ENCODE measurements at regions not wholly inside any gene's neighbourhood (a gene's known extent, or its start where the extent isn't known, plus 50 kb on each side); places are given as distances from the start of the nearest gene placed in this dataset.

DNA sequence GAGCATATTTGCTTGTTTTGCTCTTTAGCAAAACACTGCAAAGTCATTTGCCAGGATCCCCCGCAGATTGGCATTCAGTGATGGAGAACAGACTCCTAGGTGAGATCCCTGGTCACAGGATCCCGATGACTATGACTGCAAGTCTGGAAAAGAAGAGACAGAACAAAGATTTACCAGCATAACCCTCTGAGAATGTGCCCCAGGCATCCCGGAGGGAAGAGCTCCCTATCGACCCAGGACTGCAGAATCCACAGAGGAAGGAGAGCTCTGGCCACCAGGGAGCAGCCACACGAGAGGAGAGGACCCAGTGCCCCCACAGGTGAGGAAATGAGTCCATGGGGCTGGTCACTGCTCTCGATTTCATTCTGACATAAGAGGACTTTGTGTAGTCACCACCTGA, 105.2 kb downstream of the ZNF280B start:
- TF ChIP-seq, protein P1, sequence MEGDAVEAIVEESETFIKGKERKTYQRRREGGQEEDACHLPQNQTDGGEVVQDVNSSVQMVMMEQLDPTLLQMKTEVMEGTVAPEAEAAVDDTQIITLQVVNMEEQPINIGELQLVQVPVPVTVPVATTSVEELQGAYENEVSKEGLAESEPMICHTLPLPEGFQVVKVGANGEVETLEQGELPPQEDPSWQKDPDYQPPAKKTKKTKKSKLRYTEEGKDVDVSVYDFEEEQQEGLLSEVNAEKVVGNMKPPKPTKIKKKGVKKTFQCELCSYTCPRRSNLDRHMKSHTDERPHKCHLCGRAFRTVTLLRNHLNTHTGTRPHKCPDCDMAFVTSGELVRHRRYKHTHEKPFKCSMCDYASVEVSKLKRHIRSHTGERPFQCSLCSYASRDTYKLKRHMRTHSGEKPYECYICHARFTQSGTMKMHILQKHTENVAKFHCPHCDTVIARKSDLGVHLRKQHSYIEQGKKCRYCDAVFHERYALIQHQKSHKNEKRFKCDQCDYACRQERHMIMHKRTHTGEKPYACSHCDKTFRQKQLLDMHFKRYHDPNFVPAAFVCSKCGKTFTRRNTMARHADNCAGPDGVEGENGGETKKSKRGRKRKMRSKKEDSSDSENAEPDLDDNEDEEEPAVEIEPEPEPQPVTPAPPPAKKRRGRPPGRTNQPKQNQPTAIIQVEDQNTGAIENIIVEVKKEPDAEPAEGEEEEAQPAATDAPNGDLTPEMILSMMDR (IDR thresholded peaks at IDR 0.05; ENCODE audit: low read depth, low read length, missing input control), result no peak
- TF ChIP-seq GABPA (IDR thresholded peaks at IDR 0.05 in 1 of 2, conservative IDR thresholded peaks at IDR 0.05 in 1 of 2) (no peak), JUND (IDR thresholded peaks at IDR 0.05) (no peak), RXRA (IDR thresholded peaks at IDR 0.05) (no peak), FOXA1 (IDR thresholded peaks at IDR 0.05) (no peak), YY1 (IDR thresholded peaks at IDR 0.05) (no peak), RAD21 (IDR thresholded peaks at IDR 0.05) (no peak), EGR1 (IDR thresholded peaks at IDR 0.05; ENCODE audit: low read depth in 2 of 2) (no peak)
- TF ChIP-seq, protein P2, sequence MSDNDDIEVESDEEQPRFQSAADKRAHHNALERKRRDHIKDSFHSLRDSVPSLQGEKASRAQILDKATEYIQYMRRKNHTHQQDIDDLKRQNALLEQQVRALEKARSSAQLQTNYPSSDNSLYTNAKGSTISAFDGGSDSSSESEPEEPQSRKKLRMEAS (IDR thresholded peaks at IDR 0.05), result no peak
- TF ChIP-seq, protein P3, sequence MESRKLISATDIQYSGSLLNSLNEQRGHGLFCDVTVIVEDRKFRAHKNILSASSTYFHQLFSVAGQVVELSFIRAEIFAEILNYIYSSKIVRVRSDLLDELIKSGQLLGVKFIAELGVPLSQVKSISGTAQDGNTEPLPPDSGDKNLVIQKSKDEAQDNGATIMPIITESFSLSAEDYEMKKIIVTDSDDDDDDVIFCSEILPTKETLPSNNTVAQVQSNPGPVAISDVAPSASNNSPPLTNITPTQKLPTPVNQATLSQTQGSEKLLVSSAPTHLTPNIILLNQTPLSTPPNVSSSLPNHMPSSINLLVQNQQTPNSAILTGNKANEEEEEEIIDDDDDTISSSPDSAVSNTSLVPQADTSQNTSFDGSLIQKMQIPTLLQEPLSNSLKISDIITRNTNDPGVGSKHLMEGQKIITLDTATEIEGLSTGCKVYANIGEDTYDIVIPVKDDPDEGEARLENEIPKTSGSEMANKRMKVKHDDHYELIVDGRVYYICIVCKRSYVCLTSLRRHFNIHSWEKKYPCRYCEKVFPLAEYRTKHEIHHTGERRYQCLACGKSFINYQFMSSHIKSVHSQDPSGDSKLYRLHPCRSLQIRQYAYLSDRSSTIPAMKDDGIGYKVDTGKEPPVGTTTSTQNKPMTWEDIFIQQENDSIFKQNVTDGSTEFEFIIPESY (IDR thresholded peaks at IDR 0.05), result no peak
